GM18861 (cell line): ENCODE measurements at regions not wholly inside any gene's neighbourhood (a gene's known extent, or its start where the extent isn't known, plus 50 kb on each side); places are given as distances from the start of the nearest gene placed in this dataset.
"Not testable (repeated sequence)": the region's sequence is repeated elsewhere in the genome, so short reads cannot be mapped to it uniquely, and the experiment has no call there.

Source experiments
- ATAC-seq: cut with Tn5 transposase; IDR thresholded peaks from one replicate; pipeline ENCODE4 v1.9.1; 2021; ENCODE audit not compliant: unreplicated experiment

GRCh38 chr4:184965230-184966050 lies 52.9 kb upstream of the HELT start:
- not testable (repeated sequence) for ATAC-seq

DNA sequence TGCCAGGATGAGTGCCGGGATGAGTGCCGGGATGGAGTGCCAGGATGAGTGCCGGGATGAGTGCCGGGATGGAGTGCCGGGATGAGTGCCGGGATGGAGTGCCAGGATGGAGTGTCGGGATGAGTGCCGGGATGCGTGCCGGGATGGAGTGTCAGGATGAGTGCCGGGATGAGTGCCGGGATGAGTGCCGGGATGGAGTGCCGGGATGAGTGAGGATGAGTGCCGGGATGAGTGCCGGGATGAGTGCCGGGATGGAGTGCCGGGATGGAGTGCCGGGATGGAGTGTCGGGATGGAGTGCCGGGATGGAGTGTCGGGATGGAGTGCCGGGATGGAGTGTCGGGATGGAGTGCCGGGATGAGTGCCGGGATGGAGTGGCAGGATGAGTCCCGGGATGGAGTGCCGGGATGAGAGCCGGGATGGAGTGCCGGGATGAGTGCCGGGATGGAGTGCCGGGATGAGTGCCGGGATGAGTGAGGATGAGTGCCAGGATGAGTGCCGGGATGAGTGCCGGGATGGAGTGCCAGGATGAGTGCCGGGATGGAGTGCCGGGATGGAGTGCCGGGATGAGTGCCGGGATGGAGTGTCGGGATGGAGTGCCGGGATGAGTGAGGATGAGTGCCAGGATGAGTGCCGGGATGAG lies 52.1 kb upstream of the HELT start:
- not testable (repeated sequence) for ATAC-seq

- ATAC-seq, result not testable (repeated sequence)
These were observed 50.6 kb upstream of the HELT start for GRCh38 chr4:184967699-184968098.

GRCh38 chr4:184968366-184968765 lies 49.9 kb upstream of the HELT start:
- no peak for ATAC-seq
